ENCODE measurements at regions not wholly inside any gene's neighbourhood (a gene's known extent, or its start where the extent isn't known, plus 50 kb on each side); places are given as distances from the start of the nearest gene placed in this dataset.

DNA sequence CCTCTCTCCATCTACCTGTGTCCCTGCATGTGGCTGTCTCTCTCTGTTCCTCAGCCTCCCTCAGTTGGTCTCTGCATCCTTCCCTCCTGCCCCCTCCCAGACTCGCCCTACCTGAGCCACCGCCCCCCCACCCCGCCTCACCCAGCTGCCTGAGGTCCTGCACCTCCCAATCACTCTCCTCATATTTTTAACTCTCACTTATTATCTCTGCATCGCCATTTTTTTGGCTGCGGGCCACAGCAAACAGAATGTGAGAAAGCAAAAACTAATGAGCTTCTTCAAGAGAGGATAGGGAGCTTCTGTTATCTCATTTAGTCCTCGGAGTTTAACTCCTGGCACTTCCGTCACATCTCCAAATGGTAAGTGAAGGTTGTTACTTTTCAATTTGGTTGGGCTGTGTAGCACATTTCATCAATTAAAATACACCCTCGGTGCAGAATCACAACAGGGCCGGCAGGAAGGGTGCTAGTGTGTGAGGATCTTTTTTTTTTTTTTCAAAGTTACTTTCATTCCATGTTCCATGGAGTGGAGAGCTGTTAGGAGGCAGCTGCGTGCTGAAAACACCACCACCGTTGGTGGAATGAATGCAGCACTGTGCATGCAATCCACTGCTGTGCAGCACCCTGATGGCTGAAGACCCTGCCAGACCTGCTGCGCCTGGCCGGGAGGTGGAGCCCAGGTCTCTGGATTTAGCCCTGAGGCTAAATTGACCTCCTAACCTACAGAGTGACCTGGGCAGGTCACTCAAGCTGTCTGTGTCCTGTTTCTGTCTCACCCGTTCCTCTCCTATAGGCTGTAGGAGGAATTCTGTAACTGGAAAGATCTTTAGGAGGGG is 157.2 kb upstream of the NFIA start:
- Histone ChIP-seq H3K9me3 (ENCODE audit: control insufficient read depth in 1 of 2, insufficient read depth in 1 of 2, low read length in 2 of 2) (no peaks in the 10 kb centered on the region), H3K4me1 (ENCODE audit: insufficient read depth, low read length) (no peaks in the 10 kb centered on the region), H3K4me3 (ENCODE audit: low read length) (no peak overlapping the region), H3K36me3 (ENCODE audit: insufficient read depth, low read length) (no peaks in the 10 kb centered on the region), H3K27me3 (ENCODE audit: control insufficient read depth in 1 of 2, insufficient read depth in 2 of 2, low read length in 2 of 2) (no peaks in the 10 kb centered on the region), H3K27ac (ENCODE audit: low read depth in 1 of 2, low read length in 2 of 2) (no peak overlapping the region)
- Mint-ChIP-seq H3K4me1 (ENCODE audit: low read depth) (no peaks in the 10 kb centered on the region), H3K9me3 (no peaks in the 10 kb centered on the region), H3K4me3 (no peak overlapping the region), H3K36me3 (ENCODE audit: low read depth) (no peaks in the 10 kb centered on the region), H3K27ac (no peak overlapping the region), H3K27me3 (no peaks in the 10 kb centered on the region)
- intact Hi-C loops (cut with DNase I, micrococcal nuclease) = no loop called here
- CTCF ChIA-PET = no interaction called here
- ATAC-seq (ENCODE audit: poor library complexity) = no peak
- no peak for DNase-seq
- POLR2A ChIA-PET = no interaction called here
- TF ChIP-seq, protein P1, sequence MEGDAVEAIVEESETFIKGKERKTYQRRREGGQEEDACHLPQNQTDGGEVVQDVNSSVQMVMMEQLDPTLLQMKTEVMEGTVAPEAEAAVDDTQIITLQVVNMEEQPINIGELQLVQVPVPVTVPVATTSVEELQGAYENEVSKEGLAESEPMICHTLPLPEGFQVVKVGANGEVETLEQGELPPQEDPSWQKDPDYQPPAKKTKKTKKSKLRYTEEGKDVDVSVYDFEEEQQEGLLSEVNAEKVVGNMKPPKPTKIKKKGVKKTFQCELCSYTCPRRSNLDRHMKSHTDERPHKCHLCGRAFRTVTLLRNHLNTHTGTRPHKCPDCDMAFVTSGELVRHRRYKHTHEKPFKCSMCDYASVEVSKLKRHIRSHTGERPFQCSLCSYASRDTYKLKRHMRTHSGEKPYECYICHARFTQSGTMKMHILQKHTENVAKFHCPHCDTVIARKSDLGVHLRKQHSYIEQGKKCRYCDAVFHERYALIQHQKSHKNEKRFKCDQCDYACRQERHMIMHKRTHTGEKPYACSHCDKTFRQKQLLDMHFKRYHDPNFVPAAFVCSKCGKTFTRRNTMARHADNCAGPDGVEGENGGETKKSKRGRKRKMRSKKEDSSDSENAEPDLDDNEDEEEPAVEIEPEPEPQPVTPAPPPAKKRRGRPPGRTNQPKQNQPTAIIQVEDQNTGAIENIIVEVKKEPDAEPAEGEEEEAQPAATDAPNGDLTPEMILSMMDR (IDR thresholded peaks at IDR 0.05) = no peak

DNA sequence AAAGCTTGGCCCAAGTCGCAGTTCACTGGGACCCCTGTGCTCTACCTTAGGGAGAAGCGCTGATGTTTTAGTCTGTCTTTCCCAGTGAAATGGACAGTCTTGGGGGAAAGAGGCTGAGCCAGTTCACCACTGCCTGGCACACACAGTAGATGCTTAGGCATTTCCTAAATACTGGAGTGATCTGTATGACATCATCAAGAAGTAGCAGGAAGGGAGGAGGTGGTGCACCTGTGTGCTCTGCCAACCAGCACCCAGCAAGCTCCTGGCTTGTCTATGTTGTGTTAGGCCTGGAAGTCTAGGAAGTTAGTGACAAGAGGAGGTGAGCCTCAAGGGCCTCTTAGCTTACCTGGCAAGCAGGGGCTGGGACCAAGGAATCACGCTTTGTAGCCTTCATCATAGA is 158.2 kb upstream of the NFIA start:
- H3K27ac ChIP-seq (ENCODE audit: low read depth in 1 of 2, low read length in 2 of 2) = no peak overlapping the region
- DNase-seq (no peak), ATAC-seq (ENCODE audit: poor library complexity) (no peak)
- H3K4me1 Mint-ChIP-seq (ENCODE audit: low read depth) = no peaks in the 10 kb centered on the region
- no peak overlapping the region for H3K27ac Mint-ChIP-seq
- no peak overlapping the region for H3K4me3 ChIP-seq (ENCODE audit: low read length)
- intact Hi-C loops (cut with DNase I, micrococcal nuclease) = no loop called here
- no peaks in the 10 kb centered on the region for H3K9me3 Mint-ChIP-seq
- H3K27me3 ChIP-seq (ENCODE audit: control insufficient read depth in 1 of 2, insufficient read depth in 2 of 2, low read length in 2 of 2) = no peaks in the 10 kb centered on the region
- H3K4me1 ChIP-seq (ENCODE audit: insufficient read depth, low read length) = no peaks in the 10 kb centered on the region
- POLR2A ChIA-PET = no interaction called here
- no peaks in the 10 kb centered on the region for H3K36me3 Mint-ChIP-seq (ENCODE audit: low read depth)
- H3K4me3 Mint-ChIP-seq = no peak overlapping the region
- TF ChIP-seq, protein P1 (IDR thresholded peaks at IDR 0.05) = no peak
- H3K27me3 Mint-ChIP-seq = no peaks in the 10 kb centered on the region
- no peaks in the 10 kb centered on the region for H3K36me3 ChIP-seq (ENCODE audit: insufficient read depth, low read length)
- CTCF ChIA-PET = no interaction called here
- no peaks in the 10 kb centered on the region for H3K9me3 ChIP-seq (ENCODE audit: control insufficient read depth in 1 of 2, insufficient read depth in 1 of 2, low read length in 2 of 2)

DNA sequence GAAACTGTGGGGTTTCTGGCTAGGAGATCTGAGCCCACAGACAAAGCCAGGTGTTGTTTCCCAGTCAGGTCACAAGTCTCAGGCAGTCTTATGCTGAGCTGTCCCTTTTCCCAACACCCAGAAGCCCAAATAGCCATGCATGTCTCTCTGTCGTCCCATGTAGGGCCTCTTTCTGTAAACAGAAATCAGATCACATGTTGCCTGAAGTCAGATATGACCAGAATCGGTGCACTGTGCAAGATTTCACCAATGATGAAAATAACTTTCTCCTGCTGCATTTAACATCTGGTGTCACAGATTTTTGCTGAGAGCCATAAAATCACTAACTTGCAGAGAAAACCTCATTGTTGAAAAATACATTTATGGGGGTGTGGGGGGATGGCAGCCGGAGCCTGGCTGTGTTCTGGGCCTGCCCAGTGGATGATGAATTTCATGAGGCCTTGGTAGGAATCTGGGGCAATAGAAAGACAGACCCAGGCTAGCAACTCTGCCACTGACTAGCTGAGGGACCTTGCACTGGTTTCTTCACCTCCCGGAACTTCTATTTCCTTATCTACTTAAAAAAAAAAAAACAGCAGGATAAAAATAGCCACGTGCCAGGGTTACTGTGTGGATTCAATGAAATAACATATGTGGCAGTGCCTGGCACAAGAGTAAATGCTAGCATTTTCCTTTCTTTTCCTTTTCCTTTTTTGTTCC is 158.8 kb upstream of the NFIA start:
- intact Hi-C loops (cut with DNase I, micrococcal nuclease) = no loop called here
- no peaks in the 10 kb centered on the region for H3K4me1 ChIP-seq (ENCODE audit: insufficient read depth, low read length)
- no peaks in the 10 kb centered on the region for H3K9me3 Mint-ChIP-seq

More for the DNA sequence above, 158.8 kb upstream of the NFIA start:
- ChIA-PET POLR2A (no interaction called here), CTCF (no interaction called here)
- ATAC-seq (ENCODE audit: poor library complexity) (no peak), DNase-seq (no peak)
- Histone ChIP-seq H3K27me3 (ENCODE audit: control insufficient read depth in 1 of 2, insufficient read depth in 2 of 2, low read length in 2 of 2) (no peaks in the 10 kb centered on the region), H3K4me3 (ENCODE audit: low read length) (no peak overlapping the region), H3K9me3 (ENCODE audit: control insufficient read depth in 1 of 2, insufficient read depth in 1 of 2, low read length in 2 of 2) (no peaks in the 10 kb centered on the region), H3K36me3 (ENCODE audit: insufficient read depth, low read length) (no peaks in the 10 kb centered on the region), H3K27ac (ENCODE audit: low read depth in 1 of 2, low read length in 2 of 2) (no peak overlapping the region)
- no peaks in the 10 kb centered on the region for H3K4me1 Mint-ChIP-seq (ENCODE audit: low read depth)
- H3K4me3 Mint-ChIP-seq = no peak overlapping the region
- TF ChIP-seq, protein P1 (IDR thresholded peaks at IDR 0.05) = no peak
- H3K27ac Mint-ChIP-seq = no peak overlapping the region
- no peaks in the 10 kb centered on the region for H3K27me3 Mint-ChIP-seq
- H3K36me3 Mint-ChIP-seq (ENCODE audit: low read depth) = no peaks in the 10 kb centered on the region

Data from CD4-positive, alpha-beta T cell (primary cell).